ENCODE measurements at regions not wholly inside any gene's neighbourhood (a gene's known extent, or its start where the extent isn't known, plus 50 kb on each side); places are given as distances from the start of the nearest gene placed in this dataset.

DNA sequence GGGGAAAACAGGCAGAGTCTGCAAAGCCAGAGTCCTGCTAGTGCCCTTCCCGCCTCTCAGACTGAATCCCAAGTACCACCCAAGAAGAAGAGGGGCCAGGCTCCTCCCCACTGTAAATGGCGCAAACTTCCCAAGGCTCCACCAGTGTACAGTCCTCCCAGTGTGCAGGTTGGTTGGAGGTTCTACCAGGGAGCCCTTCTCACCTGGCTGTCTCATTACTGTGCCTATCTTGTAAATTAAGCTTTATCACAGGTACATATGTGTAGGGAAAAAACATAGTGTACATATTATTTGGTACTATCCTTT, 189.7 kb downstream of the FSCB start:
- no peak overlapping the region for H3K9ac ChIP-seq (ENCODE audit: low read depth, low read length)

More for the DNA sequence above, 189.7 kb downstream of the FSCB start:
- Histone ChIP-seq H2AK5ac (ENCODE audit: low read depth, low read length) (no peak overlapping the region), H2AK9ac (replicated peaks; ENCODE audit: low read depth, low read length, poor library complexity) (no peak overlapping the region), H2BK5ac (ENCODE audit: low read depth, low read length, poor library complexity, severe bottlenecking) (no peak overlapping the region), H3K9me1 (ENCODE audit: insufficient read depth, low read length) (no peaks in the 10 kb centered on the region), H3K79me1 (ENCODE audit: low read depth in 1 of 2, low read length in 2 of 2) (no peaks in the 10 kb centered on the region), H2AFZ (replicated peaks; ENCODE audit: low read length, poor library complexity) (no peak overlapping the region), H3K23ac (ENCODE audit: low read depth, low read length) (no peak overlapping the region), H3K4me2 (ENCODE audit: low read depth, low read length) (no peak overlapping the region), H3K36me3 (ENCODE audit: control insufficient read depth, insufficient read depth, low read length) (no peaks in the 10 kb centered on the region), H3K27me3 (ENCODE audit: control insufficient read depth, insufficient read depth, low read length) (no peaks in the 10 kb centered on the region), H4K91ac (ENCODE audit: insufficient read depth, low read depth, low read length) (peak overlapping the region; percentile 6; the same call in 1 of the 2 replicates), H4K20me1 (ENCODE audit: insufficient read depth, low read length) (no peaks in the 10 kb centered on the region), H2BK20ac (ENCODE audit: low read depth, low read length) (no peak overlapping the region), H3K9me3 (ENCODE audit: control insufficient read depth, insufficient read depth, low read length) (peaks cover 3% of the 10 kb centered on the region; the same call in 1 of the 2 replicates), H2BK120ac (ENCODE audit: low read depth, low read length) (peak overlapping the region; percentile 11; the same call in 1 of the 2 replicates), H3K14ac (replicated peaks; ENCODE audit: low read depth, low read length) (no peak overlapping the region), H3K56ac (ENCODE audit: extremely low read depth, insufficient read depth, low read length) (no peak overlapping the region), H3K4me1 (ENCODE audit: control insufficient read depth, insufficient read depth, low read length) (no peaks in the 10 kb centered on the region), H3K4me3 (ENCODE audit: insufficient read depth, low read depth, low read length) (no peak overlapping the region), H4K5ac (ENCODE audit: low read depth, low read length) (no peak overlapping the region), H3K18ac (ENCODE audit: low read depth, low read length) (no peak overlapping the region), H3K27ac (ENCODE audit: insufficient read depth, low read length) (no peak overlapping the region), H3K4ac (ENCODE audit: low read depth, low read length) (no peak overlapping the region), H2BK15ac (ENCODE audit: low read depth, low read length) (no peak overlapping the region), H4K8ac (ENCODE audit: low read depth in 2 of 2, low read length in 2 of 2) (no peak overlapping the region)
- ATAC-seq (ENCODE audit: low read depth) (no peak), DNase-seq (no peak)
- intact Hi-C loops (cut with micrococcal nuclease) = no loop called here
- TF ChIP-seq MAZ (IDR thresholded peaks at IDR 0.05; ENCODE audit: borderline replicate concordance, low read depth, low read length) = no peak
- no peak for TF ChIP-seq RFX5 (IDR thresholded peaks at IDR 0.05; ENCODE audit: low read depth, low read length)
- TF ChIP-seq NFE2L2 (IDR thresholded peaks at IDR 0.05; ENCODE audit: low read depth, low read length) = no peak
- TF ChIP-seq, protein P1, sequence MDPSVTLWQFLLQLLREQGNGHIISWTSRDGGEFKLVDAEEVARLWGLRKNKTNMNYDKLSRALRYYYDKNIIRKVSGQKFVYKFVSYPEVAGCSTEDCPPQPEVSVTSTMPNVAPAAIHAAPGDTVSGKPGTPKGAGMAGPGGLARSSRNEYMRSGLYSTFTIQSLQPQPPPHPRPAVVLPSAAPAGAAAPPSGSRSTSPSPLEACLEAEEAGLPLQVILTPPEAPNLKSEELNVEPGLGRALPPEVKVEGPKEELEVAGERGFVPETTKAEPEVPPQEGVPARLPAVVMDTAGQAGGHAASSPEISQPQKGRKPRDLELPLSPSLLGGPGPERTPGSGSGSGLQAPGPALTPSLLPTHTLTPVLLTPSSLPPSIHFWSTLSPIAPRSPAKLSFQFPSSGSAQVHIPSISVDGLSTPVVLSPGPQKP (IDR thresholded peaks at IDR 0.05; ENCODE audit: borderline replicate concordance, low read depth, low read length) = no peak
- no peak for TF ChIP-seq POLR2A (IDR thresholded peaks at IDR 0.05; ENCODE audit: low read depth, low read length)
- TF ChIP-seq RCOR1 (IDR thresholded peaks at IDR 0.05; ENCODE audit: insufficient replicate concordance, low read length) = no peak
- TF ChIP-seq CHD1 (IDR thresholded peaks at IDR 0.05; ENCODE audit: low read depth, low read length) = no peak
- TF ChIP-seq RAD21 (IDR thresholded peaks at IDR 0.05; ENCODE audit: low read length) = no peak
- no peak for TF ChIP-seq FOS (IDR thresholded peaks at IDR 0.05; ENCODE audit: low read depth, low read length)
- no peak for TF ChIP-seq SMC3 (IDR thresholded peaks at IDR 0.05; ENCODE audit: low read depth, low read length)
- no CpG with 5 or more reads among the region's 2 CpGs for WGBS, 2 experiments (ENCODE audit: extremely low coverage in 2 of 2, insufficient read length in 1 of 2)
- dilution Hi-C loops (cut with HindIII; ENCODE audit: low sequenced_read_pairs, unreplicated experiment) = no loop called here
- in situ Hi-C loops (cut with MboI; ENCODE audit: low sequenced_read_pairs) = no loop called here
- POLR2A ChIA-PET (ENCODE audit: unreplicated experiment) = no interaction called here
- no TSS peak for BruUV-seq (replicated peaks)
- CTCF ChIA-PET = no interaction called here
